Hindlimb muscle (tissue), 1 donor: ENCODE measurements at regions not wholly inside any gene's neighbourhood (a gene's known extent, or its start where the extent isn't known, plus 50 kb on each side); places are given as distances from the start of the nearest gene placed in this dataset.
A peak's percentile ranks its signal among the peaks of the same experiment; 100 is the strongest.

ENCODE experiments used
- DNase-seq: peaks from one replicate; pipeline ENCODE4 v3.0.0-alpha.2; 2013

DNA sequence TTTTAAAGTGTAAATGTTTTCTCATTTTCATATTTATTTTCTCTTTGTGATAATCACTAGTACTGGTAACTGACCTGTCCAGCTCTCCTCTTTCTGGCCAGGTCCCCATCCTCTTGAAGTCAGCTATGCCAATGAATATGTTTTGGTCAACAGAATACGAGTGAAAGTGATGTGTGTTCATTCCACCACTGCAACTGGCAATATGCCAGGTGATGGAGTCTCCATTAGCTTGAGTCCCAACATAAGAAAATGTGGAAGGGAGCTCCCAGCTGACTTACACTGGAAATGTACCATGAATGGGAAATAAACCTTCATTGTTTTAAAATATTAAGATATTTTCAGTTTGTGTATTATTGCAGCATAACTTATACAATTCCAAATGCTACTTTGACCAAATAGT, 75.8 kb downstream of the CCDC34 start:
- no peak for DNase-seq

DNA sequence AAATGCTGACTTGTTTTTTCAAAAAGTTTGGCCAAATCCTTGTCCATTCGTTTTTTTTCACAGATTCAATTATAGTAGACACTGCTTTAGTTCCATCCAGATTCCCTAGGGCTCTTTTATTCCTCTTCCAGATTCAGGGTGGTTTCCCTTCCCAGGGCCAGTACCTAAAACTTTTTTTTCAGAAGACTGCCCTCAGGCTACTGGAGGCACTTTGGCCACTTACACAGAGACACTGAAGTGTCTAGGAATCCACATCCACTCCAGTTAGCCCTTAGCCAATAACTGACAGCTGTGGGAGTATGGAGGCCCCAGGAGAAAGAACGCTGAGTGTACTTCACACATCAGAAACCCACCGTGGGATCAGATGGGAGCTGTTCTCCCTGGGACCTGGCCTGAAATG, 77.3 kb downstream of the CCDC34 start:
- DNase-seq, result no peak

DNA sequence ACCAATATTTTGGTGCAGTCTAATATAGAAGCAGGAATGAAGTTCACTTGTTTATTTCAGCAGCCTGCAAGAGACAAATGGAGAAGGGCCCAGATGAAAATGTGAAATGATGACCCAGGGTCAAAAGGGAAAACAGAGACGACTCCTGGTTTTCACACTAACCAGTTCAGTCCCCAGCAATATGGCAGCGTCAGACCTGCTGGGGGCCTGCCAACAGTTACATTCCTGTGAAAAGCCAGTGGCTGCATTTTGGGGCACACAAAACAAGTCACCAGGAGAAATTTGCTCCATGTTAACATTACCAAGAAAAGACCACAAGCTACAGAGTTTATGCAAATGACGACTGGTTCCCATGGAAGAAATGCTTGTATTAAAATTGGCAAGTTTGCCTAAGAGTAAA, 80.2 kb downstream of the CCDC34 start:
- no peak for DNase-seq

DNA sequence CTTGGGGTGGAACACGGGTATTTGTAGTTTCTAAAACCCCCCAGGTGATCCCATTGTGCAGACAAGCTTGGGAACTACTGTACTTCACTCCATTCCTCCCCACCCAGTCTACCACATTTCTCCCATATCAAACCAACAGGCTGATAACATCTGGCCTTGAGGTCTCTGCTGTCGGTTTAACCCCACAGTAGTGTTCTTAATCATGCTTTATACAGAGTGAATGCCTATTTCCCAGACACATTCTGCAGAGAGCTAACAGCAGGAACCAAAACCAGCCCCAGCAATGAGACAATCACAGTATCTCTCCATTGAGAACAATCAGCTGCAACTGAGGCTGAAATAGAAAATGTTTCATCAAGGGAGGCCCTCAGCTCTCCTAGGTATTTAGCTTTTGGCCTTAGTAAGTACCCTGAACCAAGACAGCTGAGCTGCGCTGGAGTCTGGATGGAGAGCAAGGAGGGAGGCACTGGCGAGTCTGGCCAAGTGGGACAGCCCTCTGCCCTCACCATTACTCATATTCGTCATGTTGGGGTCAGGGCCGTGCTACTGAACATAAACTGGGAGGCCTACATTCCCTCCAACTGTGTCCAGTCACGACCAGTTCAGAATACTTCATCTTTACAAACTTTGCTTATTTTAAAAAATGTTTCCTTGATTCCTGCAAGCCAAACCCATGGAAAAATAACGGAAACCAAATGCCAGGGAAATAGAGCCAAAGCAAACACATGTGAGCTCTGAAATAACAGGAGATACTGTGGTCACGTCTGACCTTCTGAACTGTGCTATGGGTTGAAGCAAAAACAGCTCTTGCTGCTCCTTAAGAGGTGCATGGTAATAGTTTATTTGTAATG, 81.0 kb downstream of the CCDC34 start:
- DNase-seq, result no peak

DNA sequence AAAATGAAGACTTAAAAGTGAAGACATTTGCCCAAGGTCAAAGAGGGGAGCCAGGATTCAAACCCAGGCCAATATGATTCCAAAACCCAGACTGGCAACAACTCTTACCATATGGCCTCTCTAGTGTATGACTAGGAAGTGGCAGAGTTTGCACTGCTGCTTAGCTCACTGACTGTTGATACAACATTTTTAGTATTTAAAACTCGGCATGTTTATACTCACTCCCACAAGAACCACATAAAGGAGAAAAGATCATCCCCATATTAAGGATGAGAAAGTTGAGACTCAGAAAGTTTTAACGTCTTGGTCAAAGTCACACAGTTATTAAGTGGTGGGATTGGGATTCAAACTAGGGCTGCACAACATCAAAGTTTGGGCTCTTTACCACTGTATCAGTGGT, 81.7 kb downstream of the CCDC34 start:
- no peak for DNase-seq

DNA sequence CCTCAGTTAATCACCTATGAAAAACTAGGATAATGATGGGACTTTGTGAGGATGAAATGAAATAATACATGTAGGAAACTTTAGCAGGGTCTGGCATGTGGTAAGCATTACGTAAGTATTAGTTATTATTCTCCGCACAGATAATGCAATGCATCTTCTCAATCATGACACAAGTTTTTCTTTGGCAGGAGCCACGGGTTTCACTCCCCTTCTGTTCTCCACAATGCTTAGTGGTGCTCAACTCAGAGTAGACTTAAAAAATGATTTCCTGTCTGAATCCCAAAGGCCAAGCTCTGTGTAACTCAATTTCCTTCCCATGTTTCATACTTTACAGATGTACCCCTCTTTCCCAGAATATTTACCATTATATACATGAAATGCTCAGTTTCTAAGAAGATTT, 82.9 kb downstream of the CCDC34 start:
- DNase-seq, result no peak

DNA sequence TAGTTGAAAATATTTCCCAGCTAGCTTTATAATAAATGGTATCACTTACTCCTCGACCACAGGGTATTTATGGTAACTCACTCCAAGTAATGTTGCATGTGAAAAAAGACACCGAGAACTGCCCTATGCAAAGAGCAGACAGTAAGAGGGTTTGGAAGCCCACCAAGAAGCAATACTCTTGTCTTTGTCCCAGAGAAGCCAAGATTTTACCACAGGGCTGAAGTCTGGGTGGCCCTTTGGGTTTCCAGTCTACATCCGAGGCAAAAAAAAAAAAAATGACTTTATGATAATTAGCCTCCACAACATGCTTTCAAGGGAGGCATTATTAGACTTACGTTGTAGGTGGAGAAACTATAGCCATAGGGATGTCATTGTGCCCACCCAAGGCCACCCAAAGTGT, 83.6 kb downstream of the CCDC34 start:
- no peak for DNase-seq

DNA sequence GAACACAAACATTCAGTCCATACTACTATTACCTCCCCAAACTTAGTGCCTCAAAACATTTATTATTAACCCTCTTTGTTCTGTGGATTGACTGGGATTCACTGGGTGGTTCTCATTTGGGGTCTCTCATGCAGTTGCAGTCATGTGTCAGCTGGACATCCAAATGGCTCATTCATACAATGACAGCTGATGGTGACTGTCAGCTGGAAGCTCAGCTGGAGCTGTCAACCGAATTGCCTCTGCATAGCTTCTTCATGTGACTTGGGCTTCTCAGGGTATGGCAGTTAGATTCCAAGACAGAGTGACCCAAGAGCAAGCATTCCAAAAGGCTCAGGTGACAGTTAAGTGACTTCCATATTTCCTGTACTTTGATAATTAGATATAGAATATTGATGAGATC, 85.2 kb downstream of the CCDC34 start:
- DNase-seq, result no peak

DNA sequence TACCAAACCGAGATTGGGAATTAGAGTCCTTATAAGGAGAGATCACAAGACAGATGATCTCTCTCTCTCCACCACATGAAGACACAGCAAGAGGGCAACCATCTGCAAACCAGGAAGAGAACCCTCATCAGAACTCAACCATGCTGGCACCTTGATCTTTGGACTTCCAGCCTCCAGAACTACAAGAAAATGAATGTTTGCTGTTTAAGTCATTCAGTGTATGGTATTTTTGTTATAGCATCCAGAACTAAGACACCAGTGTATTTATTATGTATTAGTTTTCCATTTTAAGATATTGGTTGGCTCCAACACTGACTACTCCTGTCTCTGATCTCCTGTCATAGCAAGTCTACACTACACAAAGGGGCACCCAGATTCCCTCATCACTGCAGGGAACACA, 86.9 kb downstream of the CCDC34 start:
- DNase-seq, result no peak

DNA sequence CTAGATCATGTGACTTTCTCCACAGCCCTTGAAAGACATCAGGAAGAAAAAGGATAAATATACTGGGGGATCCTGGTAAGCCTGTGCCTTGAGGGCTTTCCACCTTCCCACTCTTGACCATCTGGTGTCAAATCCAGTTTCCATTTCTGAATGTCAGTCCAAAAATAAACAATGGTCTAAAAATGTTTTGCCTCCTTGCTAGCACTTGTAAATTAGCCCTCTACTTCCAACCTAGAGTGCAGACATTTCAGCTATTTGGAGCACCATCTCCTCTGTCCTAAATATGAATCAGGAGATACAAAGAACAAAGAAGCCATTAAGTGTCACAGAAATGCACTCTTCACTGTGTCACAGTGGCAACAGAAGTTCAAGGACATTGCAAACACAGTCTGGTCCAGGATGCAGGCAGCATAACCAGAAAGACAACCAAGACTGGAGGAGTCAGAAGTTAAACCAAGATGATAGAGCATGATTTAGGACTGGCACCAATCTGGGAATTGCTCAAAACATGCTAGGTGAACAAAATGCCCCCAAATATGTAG, 88.1 kb downstream of the CCDC34 start:
- DNase-seq, result no peak

DNA sequence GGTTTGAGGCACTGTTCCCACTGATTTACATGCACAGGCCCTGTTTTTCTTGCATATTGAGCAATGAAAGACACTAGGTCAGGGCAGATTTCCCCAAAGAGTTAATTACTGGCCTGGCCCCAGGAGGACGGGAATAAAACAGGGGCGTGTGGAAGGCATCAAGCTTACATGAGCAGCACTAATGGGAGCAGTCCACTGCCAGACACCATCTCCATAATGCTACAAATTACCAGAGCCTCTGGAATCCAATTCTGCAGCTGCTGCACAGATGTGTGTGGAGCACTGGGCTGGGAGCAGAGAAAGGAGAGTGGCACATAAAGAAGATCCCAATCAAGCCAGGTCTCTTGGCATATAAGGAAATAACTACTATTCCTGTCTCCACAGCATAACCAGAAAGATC, 96.9 kb downstream of the CCDC34 start:
- no peak for DNase-seq

DNA sequence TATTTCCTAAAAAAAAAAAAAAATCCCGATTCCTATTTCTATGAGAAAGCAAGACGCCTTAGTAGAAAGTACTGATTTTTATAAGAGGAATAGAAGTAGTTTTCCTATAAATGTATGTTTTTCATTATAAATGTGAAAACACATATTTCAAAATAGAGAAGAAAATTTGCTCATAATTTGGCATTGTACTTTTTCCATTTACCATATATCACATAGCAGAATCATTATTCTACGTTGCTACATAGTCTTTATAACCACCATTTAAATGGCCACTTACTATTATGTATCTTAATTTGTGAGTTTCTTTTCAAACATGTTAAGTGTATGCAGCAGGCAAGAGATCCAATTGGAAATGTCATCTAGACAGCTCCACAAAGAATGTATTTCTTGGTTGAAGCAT, 99.0 kb downstream of the CCDC34 start:
- DNase-seq, result no peak

DNA sequence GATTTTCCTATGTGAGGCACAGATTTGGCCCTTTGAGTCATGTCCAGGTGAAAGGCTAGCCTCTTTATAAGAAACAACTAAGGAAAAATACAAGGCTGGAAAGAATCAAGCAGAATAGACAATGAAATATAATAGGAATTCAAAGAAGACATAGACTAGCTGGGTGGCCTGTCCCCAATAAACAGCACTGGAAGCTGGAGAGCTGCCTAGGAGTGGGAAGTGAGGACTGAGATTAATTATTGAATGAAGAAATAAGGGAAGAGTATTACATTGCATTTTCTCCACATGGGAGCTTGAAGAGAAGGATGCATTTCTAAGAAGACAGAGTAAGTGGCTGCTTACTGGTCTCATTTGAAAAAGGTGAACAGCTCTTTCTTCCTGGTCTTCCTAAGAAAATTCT, 100.0 kb downstream of the CCDC34 start:
- DNase-seq, result no peak

DNA sequence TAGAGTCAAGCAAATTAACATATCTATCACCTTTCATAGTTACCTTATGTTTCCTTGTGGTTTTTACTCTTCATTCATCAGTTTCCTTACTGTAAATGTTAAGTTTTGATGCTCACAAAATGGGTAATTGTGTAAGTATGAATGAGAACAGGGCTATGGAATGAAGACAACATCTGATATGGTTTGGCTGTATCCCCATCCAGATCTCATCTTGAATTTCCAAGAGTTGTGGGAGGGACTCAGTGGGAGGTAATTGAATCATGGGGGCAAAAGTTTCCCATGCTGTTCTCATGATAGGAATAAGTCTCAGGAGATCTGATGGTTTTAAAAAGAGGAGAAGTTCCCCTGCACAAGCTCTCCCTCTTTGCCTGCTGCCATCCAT, 107.6 kb downstream of the CCDC34 start:
- no peak for DNase-seq

DNA sequence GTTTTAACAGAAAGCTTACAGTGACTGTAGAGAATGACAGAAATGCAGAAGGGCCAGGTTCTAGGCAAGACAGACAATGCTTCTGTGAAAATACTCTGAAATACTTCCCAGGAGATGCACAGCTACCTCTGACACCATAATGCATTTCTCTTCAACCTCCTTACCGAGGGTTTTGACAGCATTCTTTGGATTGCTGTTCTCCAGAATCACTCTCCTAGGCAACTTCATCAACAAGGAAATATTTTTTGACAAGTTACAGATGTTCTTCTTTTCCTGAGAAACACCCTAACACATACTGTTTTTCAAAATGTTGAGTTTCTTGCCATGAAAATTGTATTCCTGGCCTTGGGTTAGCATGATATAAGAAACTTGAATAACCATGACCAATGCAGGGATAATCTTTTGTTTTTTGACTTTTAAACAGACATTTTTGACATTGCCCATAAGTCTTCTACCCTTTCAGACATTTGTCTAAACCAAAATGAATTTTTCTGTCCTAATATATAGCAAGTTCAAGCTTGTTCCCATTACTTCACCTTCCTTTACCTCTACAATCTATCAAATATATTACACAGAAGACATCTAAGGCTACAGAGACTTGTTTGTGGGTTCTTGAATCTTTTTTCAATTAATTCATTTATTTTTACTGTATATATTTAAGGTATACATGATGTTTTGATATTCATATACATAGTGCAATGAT, 108.1 kb downstream of the CCDC34 start:
- DNase-seq, result peak; percentile 48

DNA sequence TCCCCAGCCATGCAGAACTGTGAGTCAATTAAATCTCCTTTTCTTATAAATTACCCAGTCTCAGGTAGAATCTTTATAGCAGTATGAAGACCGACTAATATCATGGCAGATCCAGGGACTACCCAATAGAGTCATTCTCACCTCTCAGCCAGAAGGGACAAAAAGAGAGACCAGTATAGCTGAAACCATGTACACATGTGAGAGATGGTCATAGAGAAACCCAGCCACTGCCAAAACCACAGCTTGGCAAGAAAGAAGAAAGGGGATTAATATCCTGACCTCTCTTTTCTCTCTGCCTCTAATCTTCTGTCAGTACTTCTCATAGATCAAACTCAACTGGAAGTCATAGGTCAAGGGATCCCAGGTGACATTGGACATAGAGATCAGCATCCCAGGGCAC, 109.8 kb downstream of the CCDC34 start:
- no peak for DNase-seq

DNA sequence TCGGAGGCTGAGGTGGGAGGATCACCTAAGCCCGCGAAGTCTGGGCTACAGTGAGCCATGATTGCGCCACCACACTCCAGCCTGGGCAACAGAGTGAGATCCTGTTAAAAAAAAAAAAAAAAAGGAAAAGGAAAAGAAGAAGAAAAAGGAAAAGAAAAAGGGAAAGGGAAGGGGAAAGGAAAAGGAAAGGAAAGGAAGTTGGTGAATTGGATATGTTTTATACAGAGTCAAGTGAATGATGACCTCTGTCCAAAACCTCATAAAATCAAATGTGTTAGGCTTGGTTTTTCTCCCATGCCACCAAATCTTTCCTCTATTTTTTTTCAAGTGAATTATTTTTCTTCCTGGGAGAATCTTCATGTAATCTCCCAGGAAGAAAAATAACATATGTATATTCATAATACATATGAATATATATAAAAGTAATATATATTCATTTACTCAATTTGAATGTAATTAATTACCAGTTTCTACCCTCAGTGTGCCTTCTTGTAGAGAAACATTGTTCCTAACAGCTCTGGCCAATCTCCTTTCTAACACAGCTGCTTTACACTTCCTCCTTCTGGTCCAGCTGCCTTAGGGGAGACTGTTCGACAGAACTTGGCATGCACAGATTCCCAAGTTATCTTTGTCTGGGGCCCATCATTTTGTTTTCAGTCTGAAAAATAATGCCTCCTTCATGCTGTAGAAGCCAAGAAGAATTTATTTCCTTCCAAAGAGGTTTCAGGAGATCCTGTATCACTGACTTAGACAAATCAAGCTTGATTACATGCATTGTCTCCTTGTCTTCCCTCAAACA, 111.9 kb downstream of the CCDC34 start:
- DNase-seq, result peak; percentile 38

DNA sequence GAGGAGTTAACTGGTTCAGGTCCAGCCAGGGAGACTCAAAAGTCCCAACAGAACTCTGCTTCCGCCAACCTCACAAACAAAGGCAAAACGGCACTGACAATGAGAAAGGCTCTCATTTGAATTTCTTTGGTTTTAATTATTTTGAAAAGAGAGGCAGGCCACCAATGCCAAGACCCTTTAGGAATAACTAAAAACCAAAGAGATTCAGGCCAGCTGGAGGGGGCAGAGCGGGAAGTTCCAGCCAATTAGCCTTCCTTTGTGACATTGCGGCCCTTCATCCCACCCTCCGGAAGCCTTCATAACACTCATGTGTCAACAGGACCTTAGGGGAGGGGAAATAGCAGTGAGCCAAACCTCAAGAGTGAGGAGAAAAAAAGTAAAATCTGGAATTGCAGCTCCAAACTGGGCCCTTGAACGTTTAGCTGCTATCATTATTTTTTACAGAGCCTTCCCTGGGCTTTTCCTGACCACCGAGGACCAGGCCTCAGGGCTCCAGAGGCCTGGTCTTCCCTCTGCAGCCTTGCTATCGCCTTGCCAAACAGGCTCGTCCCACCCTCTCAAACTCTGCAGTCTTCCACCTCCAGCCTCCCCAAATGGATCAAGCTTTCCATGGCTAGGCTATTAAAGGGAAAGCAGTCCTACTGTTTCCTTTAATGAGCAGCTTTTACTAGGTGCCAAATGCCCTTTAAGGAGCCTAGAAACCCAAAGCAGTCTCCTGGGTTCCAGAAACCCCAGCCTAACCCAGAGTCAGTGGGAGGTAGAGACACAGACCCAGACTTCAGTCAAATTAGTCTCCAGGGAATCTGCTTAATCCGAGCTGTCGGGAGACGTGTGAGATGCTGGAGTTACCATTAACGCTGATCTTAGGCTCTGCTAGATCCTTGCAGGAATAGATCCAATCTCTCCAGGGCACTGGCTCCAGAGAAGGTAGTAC, 114.2 kb downstream of the CCDC34 start:
- no peak for DNase-seq

DNA sequence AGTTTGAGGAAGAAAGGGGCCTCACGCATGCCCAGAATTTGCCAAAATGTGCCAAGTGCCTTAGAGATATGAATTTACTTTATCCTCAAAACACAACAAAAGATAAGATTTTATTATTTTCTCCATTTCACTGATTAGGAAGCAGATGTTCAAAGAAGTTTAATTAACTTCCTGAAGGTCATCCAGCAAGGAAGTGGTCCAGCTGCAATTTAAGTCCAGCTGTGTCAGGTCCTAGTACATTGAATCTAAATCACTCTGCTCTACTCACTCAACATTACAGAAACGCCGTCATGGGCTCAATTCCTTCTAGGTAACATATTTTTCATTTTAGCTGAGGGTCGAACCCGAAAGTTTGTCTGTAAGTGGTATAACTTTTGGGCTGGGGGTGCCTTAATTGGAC, 115.4 kb downstream of the CCDC34 start:
- no peak for DNase-seq

DNA sequence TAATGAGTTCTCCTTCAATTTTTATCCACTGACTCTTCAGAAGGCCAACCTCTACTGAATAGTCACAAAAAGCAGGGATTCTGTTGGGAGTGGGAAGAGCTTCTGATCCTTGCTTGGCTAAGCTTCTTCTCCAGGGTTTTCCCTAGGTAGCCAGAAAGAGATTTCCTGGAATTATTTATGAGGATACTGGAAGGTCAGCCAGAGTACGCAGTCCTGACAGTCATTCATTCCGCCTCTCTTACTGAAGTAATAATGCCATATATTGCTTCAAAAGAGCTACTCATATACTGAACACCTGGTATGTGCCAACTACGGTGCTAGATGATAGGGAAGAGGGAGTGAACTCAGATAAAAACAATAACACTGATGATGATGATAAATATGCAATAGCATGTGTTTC, 116.1 kb downstream of the CCDC34 start:
- DNase-seq, result peak; percentile 75

DNA sequence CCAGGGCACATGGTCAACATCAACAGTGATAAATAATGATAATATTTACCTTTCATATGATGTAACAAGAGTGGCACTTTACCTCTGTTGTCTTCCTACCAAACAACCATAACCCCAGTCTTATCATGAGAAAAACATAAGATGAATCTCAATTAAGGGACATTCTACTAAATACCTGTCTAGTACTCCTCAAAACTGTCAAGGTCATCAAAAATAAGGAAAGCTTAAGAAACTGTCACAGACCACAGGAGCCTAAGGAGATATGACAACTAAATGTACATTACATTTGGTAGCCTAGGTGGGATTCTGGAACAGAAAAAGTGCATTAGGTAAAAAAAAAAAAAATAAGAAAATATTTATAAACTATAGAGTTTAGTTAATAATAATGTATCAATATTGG, 118.1 kb downstream of the CCDC34 start:
- DNase-seq, result no peak

DNA sequence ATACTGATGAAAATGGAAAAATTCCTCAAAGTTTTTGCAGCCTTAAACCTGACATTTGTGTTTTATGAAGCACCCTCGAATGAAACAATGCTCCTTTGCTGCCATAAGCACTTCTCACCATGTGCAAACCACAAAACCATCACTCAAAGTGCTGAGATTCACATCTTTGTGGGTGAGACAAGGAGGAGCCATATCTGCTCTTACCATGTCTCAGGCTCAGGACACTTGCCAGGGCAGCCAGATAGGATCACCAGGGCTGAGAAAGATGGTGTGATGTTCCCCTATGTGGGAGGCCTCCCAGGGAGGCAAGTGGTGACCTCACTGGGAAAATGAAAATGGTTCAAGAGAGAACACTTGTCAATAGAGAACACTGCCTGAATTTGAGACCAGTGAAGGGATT, 120.4 kb downstream of the CCDC34 start:
- DNase-seq, result no peak
